ENCODE measurements at regions not wholly inside any gene's neighbourhood (a gene's known extent, or its start where the extent isn't known, plus 50 kb on each side); places are given as distances from the start of the nearest gene placed in this dataset.

DNA sequence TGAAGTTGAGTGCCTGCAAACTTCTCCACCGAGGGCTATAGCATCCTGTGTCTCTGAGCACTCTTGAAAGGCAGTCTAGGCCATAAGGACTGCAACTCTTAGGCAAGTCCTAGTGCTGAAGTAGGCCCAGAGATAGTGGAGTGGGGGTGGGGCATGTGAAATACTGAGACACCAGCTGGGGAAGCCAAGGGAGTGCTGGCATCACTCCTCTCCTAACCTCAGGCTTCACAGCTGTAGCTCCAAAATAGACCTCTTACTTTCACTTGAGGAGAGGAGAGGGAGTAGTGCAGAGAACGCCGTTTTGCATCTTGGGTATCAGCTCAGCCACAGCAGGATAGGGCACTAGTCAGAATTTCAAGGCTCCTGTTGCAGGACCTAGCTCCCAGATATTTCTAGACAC is 56.2 kb upstream of the CYSLTR1 start:
- Histone ChIP-seq H3K9ac (ENCODE audit: control insufficient read depth, extremely low read depth, insufficient read depth, low read length) (no peak overlapping the region), H3K9me1 (ENCODE audit: control insufficient read depth, extremely low read depth, insufficient read depth, low read length) (no peaks in the 10 kb centered on the region), H4K20me1 (ENCODE audit: control insufficient read depth, extremely low read depth, insufficient read depth, low read length) (no peaks in the 10 kb centered on the region), H3K27me3 (ENCODE audit: control insufficient read depth, extremely low read depth, insufficient read depth, low read length) (no peaks in the 10 kb centered on the region), H3K4me2 (ENCODE audit: control insufficient read depth, extremely low read depth, insufficient read depth, low read depth, low read length) (no peak overlapping the region), H2AFZ (ENCODE audit: control insufficient read depth, low read length) (no peak overlapping the region), H3K4me3 (ENCODE audit: control insufficient read depth in 2 of 3, extremely low read depth in 1 of 3, insufficient read depth in 2 of 3, low read depth in 1 of 3, low read length in 3 of 3) (no peak overlapping the region), H3K36me3 (ENCODE audit: control insufficient read depth in 2 of 2, extremely low read depth in 1 of 2, insufficient read depth in 2 of 2, low read length in 2 of 2) (no peaks in the 10 kb centered on the region), H3K79me2 (ENCODE audit: control insufficient read depth, insufficient read depth, low read length) (no peaks in the 10 kb centered on the region), H3K4me1 (ENCODE audit: control insufficient read depth, extremely low read depth, insufficient read depth, low read length) (peaks cover 7% of the 10 kb centered on the region), H3K9me3 (ENCODE audit: control insufficient read depth, low read depth, low read length) (peaks cover 2% of the 10 kb centered on the region), H3K27ac (ENCODE audit: control insufficient read depth, insufficient read depth, low read length) (no peak overlapping the region)
- no peak for TF ChIP-seq EZH2 (IDR thresholded peaks at IDR 0.05; ENCODE audit: low read length)
- TF ChIP-seq, protein P1, sequence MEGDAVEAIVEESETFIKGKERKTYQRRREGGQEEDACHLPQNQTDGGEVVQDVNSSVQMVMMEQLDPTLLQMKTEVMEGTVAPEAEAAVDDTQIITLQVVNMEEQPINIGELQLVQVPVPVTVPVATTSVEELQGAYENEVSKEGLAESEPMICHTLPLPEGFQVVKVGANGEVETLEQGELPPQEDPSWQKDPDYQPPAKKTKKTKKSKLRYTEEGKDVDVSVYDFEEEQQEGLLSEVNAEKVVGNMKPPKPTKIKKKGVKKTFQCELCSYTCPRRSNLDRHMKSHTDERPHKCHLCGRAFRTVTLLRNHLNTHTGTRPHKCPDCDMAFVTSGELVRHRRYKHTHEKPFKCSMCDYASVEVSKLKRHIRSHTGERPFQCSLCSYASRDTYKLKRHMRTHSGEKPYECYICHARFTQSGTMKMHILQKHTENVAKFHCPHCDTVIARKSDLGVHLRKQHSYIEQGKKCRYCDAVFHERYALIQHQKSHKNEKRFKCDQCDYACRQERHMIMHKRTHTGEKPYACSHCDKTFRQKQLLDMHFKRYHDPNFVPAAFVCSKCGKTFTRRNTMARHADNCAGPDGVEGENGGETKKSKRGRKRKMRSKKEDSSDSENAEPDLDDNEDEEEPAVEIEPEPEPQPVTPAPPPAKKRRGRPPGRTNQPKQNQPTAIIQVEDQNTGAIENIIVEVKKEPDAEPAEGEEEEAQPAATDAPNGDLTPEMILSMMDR (optimal IDR thresholded peaks at IDR 0.05 in 1 of 3, IDR thresholded peaks at IDR 0.05 in 1 of 3, conservative IDR thresholded peaks at IDR 0.05 in 1 of 3; ENCODE audit: extremely low read depth in 1 of 3, insufficient read depth in 2 of 3, low read length in 3 of 3): no peak
- no peak for DNase-seq (ENCODE audit: low read depth, low spot score)
- no peak for FAIRE-seq
- dilution Hi-C loops (cut with MboI; ENCODE audit: extremely low pct_ligation_motif_present, low sequenced_read_pairs): no loop called here

DNA sequence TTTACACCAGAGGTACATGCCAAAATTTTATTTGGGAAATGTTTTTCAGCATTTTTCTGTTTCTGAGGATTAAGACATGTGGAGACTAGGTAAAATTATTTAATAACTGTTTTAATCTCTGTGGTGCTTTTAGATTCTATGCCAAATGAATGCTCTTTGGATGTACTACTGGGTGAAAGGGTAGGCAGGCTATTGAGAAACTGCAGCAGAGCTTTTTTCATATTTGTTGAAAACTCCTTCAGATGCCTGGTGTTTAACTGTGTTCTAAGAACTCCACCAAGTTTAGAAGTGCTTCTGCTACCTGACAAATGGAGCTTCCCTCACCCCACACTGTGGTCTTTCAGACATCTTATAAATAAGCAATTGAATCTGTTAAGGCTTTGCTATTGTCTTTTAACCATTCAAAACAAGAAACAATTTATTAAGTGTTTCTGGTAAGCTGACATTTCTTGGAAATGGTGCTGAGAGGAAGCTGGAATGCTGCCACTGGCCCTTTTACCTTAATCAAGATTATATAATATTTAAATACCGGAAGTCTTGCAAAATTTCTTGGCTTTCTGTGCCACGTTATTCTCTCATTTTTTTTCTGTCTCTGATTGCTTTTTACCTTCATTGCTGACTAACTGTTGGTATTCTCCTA is 51.2 kb upstream of the CYSLTR1 start:
- H3K9me1 ChIP-seq (ENCODE audit: control insufficient read depth, extremely low read depth, insufficient read depth, low read length): no peaks in the 10 kb centered on the region
- FAIRE-seq (no peak), DNase-seq (ENCODE audit: low read depth, low spot score) (no peak)
- dilution Hi-C loops (cut with MboI; ENCODE audit: extremely low pct_ligation_motif_present, low sequenced_read_pairs): no loop called here
- TF ChIP-seq, protein P1 (optimal IDR thresholded peaks at IDR 0.05 in 1 of 3, IDR thresholded peaks at IDR 0.05 in 1 of 3, conservative IDR thresholded peaks at IDR 0.05 in 1 of 3; ENCODE audit: extremely low read depth in 1 of 3, insufficient read depth in 2 of 3, low read length in 3 of 3): no peak
- no peak overlapping the region for H3K9ac ChIP-seq (ENCODE audit: control insufficient read depth, extremely low read depth, insufficient read depth, low read length)
- no peak overlapping the region for H3K4me3 ChIP-seq (ENCODE audit: control insufficient read depth in 2 of 3, extremely low read depth in 1 of 3, insufficient read depth in 2 of 3, low read depth in 1 of 3, low read length in 3 of 3)
- H3K27me3 ChIP-seq (ENCODE audit: control insufficient read depth, extremely low read depth, insufficient read depth, low read length): no peaks in the 10 kb centered on the region
- no peaks in the 10 kb centered on the region for H3K9me3 ChIP-seq (ENCODE audit: control insufficient read depth, low read depth, low read length)
- H2AFZ ChIP-seq (ENCODE audit: control insufficient read depth, low read length): peak overlapping the region; percentile 19
- no peak overlapping the region for H3K4me2 ChIP-seq (ENCODE audit: control insufficient read depth, extremely low read depth, insufficient read depth, low read depth, low read length)
- H4K20me1 ChIP-seq (ENCODE audit: control insufficient read depth, extremely low read depth, insufficient read depth, low read length): no peaks in the 10 kb centered on the region
- no peaks in the 10 kb centered on the region for H3K36me3 ChIP-seq (ENCODE audit: control insufficient read depth in 2 of 2, extremely low read depth in 1 of 2, insufficient read depth in 2 of 2, low read length in 2 of 2)
- H3K27ac ChIP-seq (ENCODE audit: control insufficient read depth, insufficient read depth, low read length): no peak overlapping the region
- peaks cover 13% of the 10 kb centered on the region for H3K4me1 ChIP-seq (ENCODE audit: control insufficient read depth, extremely low read depth, insufficient read depth, low read length)
- H3K79me2 ChIP-seq (ENCODE audit: control insufficient read depth, insufficient read depth, low read length): no peaks in the 10 kb centered on the region

All from keratinocyte (primary cell).